ENCODE measurements at regions not wholly inside any gene's neighbourhood (a gene's known extent, or its start where the extent isn't known, plus 50 kb on each side); places are given as distances from the start of the nearest gene placed in this dataset.

DNA sequence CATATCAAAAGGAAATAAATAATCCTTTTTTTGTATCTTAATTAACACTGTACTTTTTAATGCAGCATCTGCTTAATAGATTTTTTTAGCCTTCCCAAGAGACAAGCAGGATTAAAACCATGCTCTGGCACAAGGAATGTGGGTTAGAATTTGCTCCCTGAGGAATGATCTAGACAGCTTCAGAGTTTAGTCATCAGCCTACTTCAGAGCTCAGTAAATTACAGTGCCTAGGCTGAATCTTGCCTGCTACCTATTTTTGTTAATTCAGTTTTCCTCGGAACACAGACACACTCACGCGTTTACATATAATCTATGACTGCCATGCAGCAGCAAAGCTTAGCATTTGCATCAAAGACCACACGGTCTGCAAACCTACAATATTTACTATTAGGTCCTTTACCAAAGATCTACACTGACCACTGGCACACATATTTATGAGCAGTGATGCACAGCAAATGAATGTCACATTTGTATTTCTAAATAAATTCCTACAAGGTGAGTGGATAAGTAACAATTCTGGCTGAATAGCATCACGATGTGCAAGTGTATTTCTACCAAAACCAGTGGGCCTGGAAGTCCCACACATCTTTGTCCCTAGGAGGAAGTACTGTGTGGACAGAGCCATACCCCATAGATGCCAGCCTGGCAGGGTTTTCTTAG lies 309.8 kb upstream of the TMEM132C start:
- TF ChIP-seq, protein P1, sequence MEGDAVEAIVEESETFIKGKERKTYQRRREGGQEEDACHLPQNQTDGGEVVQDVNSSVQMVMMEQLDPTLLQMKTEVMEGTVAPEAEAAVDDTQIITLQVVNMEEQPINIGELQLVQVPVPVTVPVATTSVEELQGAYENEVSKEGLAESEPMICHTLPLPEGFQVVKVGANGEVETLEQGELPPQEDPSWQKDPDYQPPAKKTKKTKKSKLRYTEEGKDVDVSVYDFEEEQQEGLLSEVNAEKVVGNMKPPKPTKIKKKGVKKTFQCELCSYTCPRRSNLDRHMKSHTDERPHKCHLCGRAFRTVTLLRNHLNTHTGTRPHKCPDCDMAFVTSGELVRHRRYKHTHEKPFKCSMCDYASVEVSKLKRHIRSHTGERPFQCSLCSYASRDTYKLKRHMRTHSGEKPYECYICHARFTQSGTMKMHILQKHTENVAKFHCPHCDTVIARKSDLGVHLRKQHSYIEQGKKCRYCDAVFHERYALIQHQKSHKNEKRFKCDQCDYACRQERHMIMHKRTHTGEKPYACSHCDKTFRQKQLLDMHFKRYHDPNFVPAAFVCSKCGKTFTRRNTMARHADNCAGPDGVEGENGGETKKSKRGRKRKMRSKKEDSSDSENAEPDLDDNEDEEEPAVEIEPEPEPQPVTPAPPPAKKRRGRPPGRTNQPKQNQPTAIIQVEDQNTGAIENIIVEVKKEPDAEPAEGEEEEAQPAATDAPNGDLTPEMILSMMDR (conservative IDR thresholded peaks at IDR 0.05; ENCODE audit: low read length): no peak
- TF ChIP-seq EZH2phosphoT487 (IDR thresholded peaks at IDR 0.05; ENCODE audit: borderline replicate concordance, low read depth, low read length): no peak
